WTC11 (cell line): ENCODE measurements at regions not wholly inside any gene's neighbourhood (a gene's known extent, or its start where the extent isn't known, plus 50 kb on each side); places are given as distances from the start of the nearest gene placed in this dataset.

Experiments used
- ATAC-seq: fragments of 200-7000 bp; cut with Tn5 transposase; 2 replicates; pipeline ENCODE4 v1.10.0; 2021; ENCODE audit warnings: mild to moderate bottlenecking, moderate library complexity
- CTCF ChIA-PET: fragments of 300-600 bp; sonication (Branson Sonifier 250); formaldehyde crosslinking; loops from one replicate; lab custom pipeline; 2021; ENCODE audit warnings: antibody characterized with exemption; lab: Charles Lee
- POLR2A ChIA-PET: fragments of 350-600 bp; sonication (Branson Sonifier 250); formaldehyde crosslinking; loops from one replicate; lab custom pipeline; 2021; ENCODE audit warnings: antibody characterized with exemption; lab: Charles Lee
- DNase-seq: peaks from one replicate; pipeline ENCODE4 v3.0.0; 2021; ENCODE audit warnings: low spot score
- H3K27ac Mint-ChIP-seq: 2 replicates; pipeline ENCODE4 v1.8.0; 2021; ENCODE audit warnings: mixed read lengths
- H3K27me3 Mint-ChIP-seq: 2 replicates; pipeline ENCODE4 v1.8.0; 2021; ENCODE audit warnings: low read depth, mild to moderate bottlenecking, moderate library complexity, mixed read lengths
- H3K36me3 Mint-ChIP-seq: 2 replicates; pipeline ENCODE4 v1.8.0; 2021; ENCODE audit warnings: mixed read lengths
- H3K4me1 Mint-ChIP-seq: 2 replicates; pipeline ENCODE4 v1.8.0; 2022; ENCODE audit warnings: mixed read lengths
- H3K4me3 Mint-ChIP-seq: 2 replicates; pipeline ENCODE4 v1.8.0; 2021; ENCODE audit warnings: mild to moderate bottlenecking, moderate library complexity, mixed read lengths
- H3K9me3 Mint-ChIP-seq: 2 replicates; pipeline ENCODE4 v1.8.0; 2021; ENCODE audit warnings: mixed read lengths
- AR ChIP-seq: fragments of 250-450 bp; sonication (Bioruptor Pico); IDR thresholded peaks from 2 replicates; pipeline ENCODE4 v1.9.0; 2021; ENCODE audit warnings: mild to moderate bottlenecking
- CBFB ChIP-seq: sonication (generic); formaldehyde crosslinking; IDR thresholded peaks from 2 replicates; pipeline ENCODE4 v1.8.1; 2022; ENCODE audit warnings: mild to moderate bottlenecking, low read depth, missing genetic modification reagents
- CREB1 ChIP-seq: sonication (generic); formaldehyde crosslinking; IDR thresholded peaks from 2 replicates; pipeline ENCODE4 v1.8.0; 2023; ENCODE audit warnings: mild to moderate bottlenecking, missing genetic modification reagents
- E2F1 ChIP-seq: sonication (generic); formaldehyde crosslinking; IDR thresholded peaks from 2 replicates; pipeline ENCODE4 v1.8.0; 2022; ENCODE audit warnings: mild to moderate bottlenecking, missing genetic modification reagents
- EMX1 ChIP-seq: fragments of 250-450 bp; sonication (Bioruptor Pico); IDR thresholded peaks from 2 replicates; pipeline ENCODE4 v1.8.0; 2021; ENCODE audit warnings: mild to moderate bottlenecking
- ERG ChIP-seq: fragments of 250-450 bp; sonication (Bioruptor Pico); IDR thresholded peaks from 2 replicates; pipeline ENCODE4 v1.8.0; 2021; ENCODE audit warnings: mild to moderate bottlenecking
- FOXJ3 ChIP-seq: sonication (generic); formaldehyde crosslinking; IDR thresholded peaks from 2 replicates; pipeline ENCODE4 v1.9.0; 2021; ENCODE audit warnings: missing genetic modification reagents, mild to moderate bottlenecking, borderline replicate concordance
- FOXP4 ChIP-seq: sonication (generic); formaldehyde crosslinking; IDR thresholded peaks from 2 replicates; pipeline ENCODE4 v1.8.0; 2022; ENCODE audit warnings: mild to moderate bottlenecking, missing genetic modification reagents
- HMGA2 ChIP-seq: fragments of 250-450 bp; sonication (Bioruptor Pico); IDR thresholded peaks from 2 replicates; pipeline ENCODE4 v1.4.0; 2021; ENCODE audit warnings: mild to moderate bottlenecking, moderate library complexity
- IRF2 ChIP-seq: sonication (generic); formaldehyde crosslinking; IDR thresholded peaks from 2 replicates; pipeline ENCODE4 v1.8.0; 2022; ENCODE audit warnings: low read depth, missing genetic modification reagents, borderline replicate concordance
- MYBL2 ChIP-seq: sonication (generic); formaldehyde crosslinking; IDR thresholded peaks from 2 replicates; pipeline ENCODE4 v1.8.1; 2023; ENCODE audit warnings: mild to moderate bottlenecking, moderate library complexity, missing genetic modification reagents
- NR1H2 ChIP-seq: sonication (generic); formaldehyde crosslinking; IDR thresholded peaks from 2 replicates; pipeline ENCODE4 v1.9.0; 2021; ENCODE audit warnings: mild to moderate bottlenecking, moderate library complexity, missing genetic modification reagents
- NR3C1 ChIP-seq: sonication (generic); formaldehyde crosslinking; conservative IDR thresholded peaks from 2 replicates; pipeline ENCODE4 v1.8.1; 2023; ENCODE audit warnings: low read depth, mild to moderate bottlenecking, missing genetic modification reagents
- PRDM15 ChIP-seq: sonication (generic); formaldehyde crosslinking; IDR thresholded peaks from 2 replicates; pipeline ENCODE4 v1.8.0; 2022; ENCODE audit warnings: missing genetic modification reagents
- PREB ChIP-seq: sonication (generic); formaldehyde crosslinking; IDR thresholded peaks from 2 replicates; pipeline ENCODE4 v1.8.1; 2022; ENCODE audit warnings: mild to moderate bottlenecking, missing genetic modification reagents, moderate library complexity, borderline replicate concordance
- SMAD4 ChIP-seq: sonication (generic); formaldehyde crosslinking; IDR thresholded peaks from 2 replicates; pipeline ENCODE4 v1.8.0; 2022; ENCODE audit warnings: mild to moderate bottlenecking, missing genetic modification reagents
- TEAD1 ChIP-seq: sonication (generic); formaldehyde crosslinking; IDR thresholded peaks from 2 replicates; pipeline ENCODE4 v1.8.0; 2022; ENCODE audit warnings: mild to moderate bottlenecking, missing genetic modification reagents
- USF1 ChIP-seq: sonication (generic); formaldehyde crosslinking; IDR thresholded peaks from 2 replicates; pipeline ENCODE4 v1.8.0; 2022; ENCODE audit warnings: mild to moderate bottlenecking, missing genetic modification reagents
- ZMAT4 ChIP-seq: fragments of 250-450 bp; sonication (Bioruptor Pico); IDR thresholded peaks from 2 replicates; pipeline ENCODE4 v1.9.0; 2021; ENCODE audit warnings: mild to moderate bottlenecking
- ZNF121 ChIP-seq: sonication (generic); formaldehyde crosslinking; IDR thresholded peaks from 2 replicates; pipeline ENCODE4 v1.8.0; 2023; ENCODE audit warnings: missing genetic modification reagents
- ZNF416 ChIP-seq: fragments of 250-450 bp; sonication (Bioruptor Pico); IDR thresholded peaks from 2 replicates; pipeline ENCODE4 v1.9.0; 2021; ENCODE audit warnings: mild to moderate bottlenecking, inconsistent platforms
- ZNF671 ChIP-seq: fragments of 250-450 bp; sonication (Bioruptor Pico); IDR thresholded peaks from 2 replicates; pipeline ENCODE4 v1.8.0; 2021; ENCODE audit warnings: mild to moderate bottlenecking

GRCh38 chr6:78110641-78111040 is 457.8 kb downstream of the MEI4 start (continued):
- TF ChIP-seq EMX1 (no peak), FOXJ3 (CRISPR knock-in tag) (no peak), ZNF416 (CRISPR knock-in tag) (no peak), USF1 (no peak), NR1H2 (CRISPR knock-in tag) (no peak), HMGA2 (no peak), ERG (no peak)

GRCh38 chr6:78117966-78118365 is 465.1 kb downstream of the MEI4 start:
- H3K4me3 Mint-ChIP-seq = no peak overlapping the region
- no peak for TF ChIP-seq CBFB
- TF ChIP-seq AR (CRISPR knock-in tag) = no peak
- TF ChIP-seq FOXP4 (CRISPR knock-in tag) = no peak
- no peak for TF ChIP-seq ZNF121 (CRISPR knock-in tag)
- no peak for TF ChIP-seq IRF2 (CRISPR knock-in tag)
- TF ChIP-seq CREB1 (CRISPR knock-in tag) = no peak
- TF ChIP-seq SMAD4 = no peak
- TF ChIP-seq, all 79 proteins: peak for 0
- no peaks in the 10 kb centered on the region for H3K4me1 Mint-ChIP-seq
- peaks cover 15% of the 10 kb centered on the region for H3K9me3 Mint-ChIP-seq
- peaks cover 4% of the 10 kb centered on the region for H3K27me3 Mint-ChIP-seq
- ChIA-PET CTCF (no interaction called here), POLR2A (no interaction called here)
- H3K27ac Mint-ChIP-seq = no peak overlapping the region
- no peak for DNase-seq
- ATAC-seq = no peak
- no peaks in the 10 kb centered on the region for H3K36me3 Mint-ChIP-seq

GRCh38 chr6:78131521-78131920 is 478.7 kb downstream of the MEI4 start:
- ChIA-PET CTCF (no interaction called here), POLR2A (no interaction called here)
- H3K27ac Mint-ChIP-seq = no peak overlapping the region
- DNase-seq (no peak), ATAC-seq (no peak)
- peaks cover 51% of the 10 kb centered on the region for H3K9me3 Mint-ChIP-seq
- H3K36me3 Mint-ChIP-seq = peaks cover 8% of the 10 kb centered on the region
- no peaks in the 10 kb centered on the region for H3K27me3 Mint-ChIP-seq
- no peaks in the 10 kb centered on the region for H3K4me1 Mint-ChIP-seq
- no peak overlapping the region for H3K4me3 Mint-ChIP-seq
- TF ChIP-seq MYBL2 (no peak), TEAD1 (CRISPR knock-in tag) (no peak), NR3C1 (CRISPR knock-in tag) (no peak), ZNF671 (CRISPR knock-in tag) (no peak), PREB (CRISPR knock-in tag) (no peak), PRDM15 (no peak), ZMAT4 (CRISPR knock-in tag) (no peak), E2F1 (CRISPR knock-in tag) (no peak)
